Spinal cord (tissue), 9 donors: ENCODE measurements at regions not wholly inside any gene's neighbourhood (a gene's known extent, or its start where the extent isn't known, plus 50 kb on each side); places are given as distances from the start of the nearest gene placed in this dataset.

Experiments used
- DNase-seq, 6 donors: peaks; one replicate each; pipeline versions ENCODE4 v3.0.0 to v3.0.0-alpha.2; 2013 to 2015; ENCODE audit warnings: low spot score in 6 of 6, low read depth in 4 of 6
- H3K27ac ChIP-seq: one replicate; pipeline ENCODE4 v1.5.1; 2013; ENCODE audit warnings: low read depth, low read length, control low read depth
- H3K27me3 ChIP-seq: one replicate; pipeline ENCODE4 v1.6.1; 2013; ENCODE audit warnings: low read length; ENCODE audit not compliant: control insufficient read depth, insufficient read depth
- H3K36me3 ChIP-seq: one replicate; pipeline ENCODE4 v1.6.1; 2013; ENCODE audit warnings: low read length; ENCODE audit not compliant: control insufficient read depth, insufficient read depth
- H3K4me1 ChIP-seq: one replicate; pipeline ENCODE4 v1.6.1; 2013; ENCODE audit warnings: low read length; ENCODE audit not compliant: control insufficient read depth, insufficient read depth
- H3K4me3 ChIP-seq: one replicate; pipeline ENCODE4 v1.5.1; 2013; ENCODE audit warnings: low read depth, low read length, control low read depth
- H3K9me3 ChIP-seq: one replicate; pipeline ENCODE4 v1.6.1; 2013; ENCODE audit warnings: low read length; ENCODE audit not compliant: control insufficient read depth, insufficient read depth
- WGBS: methylation state at CpG from one replicate; pipeline ENCODE4 v1.1.5; 2013; ENCODE audit warnings: missing lambda C conversion rate; ENCODE audit not compliant: insufficient coverage; 5-methylcytosine and 5-hydroxymethylcytosine counted together
- donor health status: healthy.

DNA sequence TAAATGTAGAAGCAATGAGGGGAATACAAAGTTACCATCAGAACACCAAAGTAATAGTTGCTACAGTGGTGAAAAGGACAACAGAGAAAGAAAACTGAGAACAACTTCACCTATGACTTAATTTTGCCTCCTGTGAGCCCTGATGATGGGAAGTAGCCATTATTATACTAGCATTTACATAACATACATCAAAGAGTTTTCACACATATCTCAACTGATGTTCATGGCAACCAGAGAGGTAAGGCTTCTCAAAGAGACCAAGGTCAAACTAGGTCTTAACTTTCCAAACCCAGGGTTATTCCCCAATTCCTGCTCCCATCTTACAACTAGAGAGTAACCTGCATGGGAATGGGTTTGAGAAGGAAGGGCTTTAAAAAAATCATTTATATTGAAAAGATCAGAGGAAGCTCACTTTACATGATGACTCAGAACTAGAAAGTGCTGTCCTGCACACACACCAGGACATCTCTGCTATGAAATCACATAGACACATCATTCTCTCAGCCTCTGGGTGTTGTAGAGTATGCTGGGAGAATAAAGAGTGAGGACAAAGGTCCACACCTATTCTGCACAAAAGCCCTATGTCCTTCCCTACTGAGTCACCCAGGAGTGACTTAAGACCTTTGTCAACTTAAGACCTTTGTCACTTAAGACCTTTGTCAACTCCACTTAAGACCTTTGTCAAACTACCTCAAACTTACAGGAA, 179.7 kb downstream of the TNFSF18 start:
- Histone ChIP-seq H3K4me1 (no peaks in the 10 kb centered on the region), H3K36me3 (no peaks in the 10 kb centered on the region), H3K4me3 (no peak overlapping the region), H3K27ac (no peak overlapping the region), H3K27me3 (no peaks in the 10 kb centered on the region), H3K9me3 (no peaks in the 10 kb centered on the region)
- DNase-seq = no peak

DNA sequence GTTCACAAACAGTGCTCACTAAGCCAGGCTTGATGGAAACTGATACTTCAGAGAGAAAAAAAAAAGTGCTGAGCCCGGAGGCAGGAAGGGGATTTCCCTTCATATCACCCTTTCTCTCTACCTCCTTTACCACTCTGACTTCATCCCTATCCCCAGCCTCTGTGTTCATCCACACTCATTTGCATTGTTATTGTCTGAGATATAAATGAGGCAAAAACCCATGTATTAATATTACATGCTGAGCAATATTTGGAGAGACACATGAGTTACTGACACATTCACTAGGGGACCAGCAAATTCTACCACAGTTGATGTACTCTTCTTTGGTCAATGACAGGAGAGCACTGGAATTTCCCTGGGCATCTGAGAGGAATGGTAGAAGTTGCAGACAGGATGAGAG, 175.8 kb downstream of the TNFSF18 start:
- no peak for DNase-seq
- H3K9me3 ChIP-seq = peaks cover 1% of the 10 kb centered on the region
- no peaks in the 10 kb centered on the region for H3K36me3 ChIP-seq
- no CpG with 5 or more reads among the region's 1 CpG for WGBS
- H3K4me3 ChIP-seq = no peak overlapping the region
- no peak overlapping the region for H3K27ac ChIP-seq
- H3K4me1 ChIP-seq = no peaks in the 10 kb centered on the region
- H3K27me3 ChIP-seq = no peaks in the 10 kb centered on the region

DNA sequence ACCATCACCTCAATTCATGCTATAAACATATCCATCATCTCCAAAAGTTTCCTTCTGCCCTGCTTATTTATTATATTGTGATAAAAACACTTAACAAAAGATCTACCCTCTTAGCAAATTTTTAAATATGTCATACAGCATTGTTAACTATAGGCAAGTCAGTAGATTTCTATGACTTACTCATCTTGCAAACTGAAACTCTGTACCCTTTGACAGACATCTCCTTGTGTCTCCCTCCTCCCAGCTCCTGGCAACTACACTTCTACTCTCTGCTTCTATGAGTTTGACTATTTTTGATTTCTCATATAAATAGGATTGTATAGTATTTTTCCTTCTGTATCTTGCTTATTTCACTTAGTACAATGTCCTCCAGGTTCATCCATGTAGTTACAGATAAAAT, 174.8 kb downstream of the TNFSF18 start:
- DNase-seq = no peak
- Histone ChIP-seq H3K36me3 (no peaks in the 10 kb centered on the region), H3K9me3 (peaks cover 1% of the 10 kb centered on the region), H3K4me3 (no peak overlapping the region), H3K27ac (no peak overlapping the region), H3K4me1 (no peaks in the 10 kb centered on the region), H3K27me3 (no peaks in the 10 kb centered on the region)

DNA sequence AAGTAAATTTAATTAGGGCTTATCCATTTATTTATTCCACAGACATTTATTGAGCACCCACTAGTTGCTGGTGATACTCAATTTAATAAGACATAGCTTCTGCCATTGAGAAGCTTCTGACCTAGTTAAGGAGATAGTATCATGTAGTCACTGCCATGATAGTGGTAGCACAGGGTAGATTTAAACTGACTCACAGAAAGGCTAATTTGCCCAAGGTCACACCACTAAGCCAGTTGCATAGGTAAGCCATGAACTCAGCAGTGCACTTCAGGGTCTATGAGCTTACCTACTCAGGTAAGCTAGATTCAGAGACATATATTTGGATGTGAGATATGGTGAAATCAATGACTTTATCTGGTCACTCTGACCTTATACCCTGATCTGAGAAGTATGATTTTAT, 168.4 kb downstream of the TNFSF18 start:
- DNase-seq = no peak
- Histone ChIP-seq H3K4me1 (no peaks in the 10 kb centered on the region), H3K4me3 (no peak overlapping the region)

DNA sequence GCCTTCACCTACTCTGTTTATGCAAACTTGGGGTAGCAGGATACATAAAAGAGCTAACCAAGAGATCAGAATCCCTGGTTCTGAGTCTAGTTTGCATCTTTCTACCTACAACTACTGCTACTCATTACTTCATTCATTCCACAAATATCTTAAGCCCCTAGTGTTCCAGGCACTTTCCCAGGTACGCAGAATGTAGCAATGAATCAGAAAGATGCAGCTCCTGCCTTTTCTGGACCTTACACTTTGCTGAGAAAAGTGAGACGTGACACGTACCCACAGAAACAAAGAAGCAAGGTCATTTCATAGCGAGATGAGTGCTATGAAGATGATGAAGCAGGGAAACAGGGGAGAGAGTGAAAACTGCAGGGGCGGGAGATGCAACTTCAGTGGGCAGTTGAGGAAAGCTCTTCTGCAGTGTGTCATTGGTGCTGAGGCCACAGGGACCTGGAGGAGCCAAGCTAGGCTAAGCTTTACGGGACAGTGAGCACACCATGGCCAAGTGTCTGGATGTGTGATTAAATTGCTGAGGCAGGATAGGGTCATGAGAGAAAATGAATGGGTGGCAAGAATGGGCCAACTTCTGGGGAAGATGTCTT, 167.9 kb downstream of the TNFSF18 start:
- H3K9me3 ChIP-seq = no peaks in the 10 kb centered on the region
- no peak overlapping the region for H3K27ac ChIP-seq
- no peak overlapping the region for H3K4me3 ChIP-seq
- H3K27me3 ChIP-seq = no peaks in the 10 kb centered on the region
- no peaks in the 10 kb centered on the region for H3K4me1 ChIP-seq
- DNase-seq = no peak
- 95% methylated on average over 6 of the region's 6 CpGs for WGBS
- H3K36me3 ChIP-seq = no peaks in the 10 kb centered on the region

More for the DNA sequence above, 168.4 kb downstream of the TNFSF18 start:
- Histone ChIP-seq H3K27ac (no peak overlapping the region), H3K9me3 (no peaks in the 10 kb centered on the region), H3K27me3 (no peaks in the 10 kb centered on the region), H3K36me3 (no peaks in the 10 kb centered on the region)

DNA sequence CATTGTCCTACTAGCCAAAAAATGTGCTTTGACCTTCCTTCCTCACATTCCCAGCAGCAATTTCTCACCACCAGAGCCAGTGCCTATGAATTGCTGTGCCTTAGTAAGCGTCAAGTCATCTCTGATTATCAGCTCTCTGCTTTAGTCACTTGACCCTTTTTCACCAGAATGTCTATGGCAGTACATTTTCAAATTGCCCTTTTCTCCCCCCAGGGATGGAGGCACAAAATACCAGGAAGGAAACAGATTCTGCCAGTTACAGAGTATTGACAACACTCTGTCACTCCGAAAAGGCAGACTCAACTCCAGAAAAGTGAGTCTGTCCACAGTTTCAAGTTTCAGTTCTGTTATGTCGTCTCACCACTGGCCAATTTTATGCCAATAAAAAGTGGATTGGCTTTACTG, 167.4 kb downstream of the TNFSF18 start:
- Histone ChIP-seq H3K4me1 (no peaks in the 10 kb centered on the region), H3K27ac (no peak overlapping the region), H3K36me3 (no peaks in the 10 kb centered on the region), H3K4me3 (no peak overlapping the region), H3K27me3 (no peaks in the 10 kb centered on the region), H3K9me3 (no peaks in the 10 kb centered on the region)
- DNase-seq = no peak
- 100% methylated on average over 1 of the region's 3 CpGs for WGBS

DNA sequence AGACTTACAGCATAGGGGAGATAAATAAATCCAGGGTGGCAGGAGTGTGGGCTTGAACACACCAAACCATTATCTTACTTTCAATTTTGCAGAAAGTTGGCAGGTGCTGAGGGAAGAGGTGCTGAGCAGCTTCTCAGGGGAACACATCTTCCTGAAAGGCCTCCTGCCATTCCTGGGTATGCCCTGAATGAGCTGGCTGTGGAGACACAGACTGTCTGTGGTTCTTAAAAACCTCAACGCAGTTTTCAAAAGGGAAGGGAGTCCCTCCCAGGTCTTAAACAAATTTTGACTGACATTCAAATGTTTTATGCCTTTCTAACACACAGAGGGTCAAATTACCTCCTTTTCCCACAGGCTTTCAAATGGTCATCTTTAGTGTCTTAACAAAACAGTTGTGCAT, 166.9 kb downstream of the TNFSF18 start:
- no peaks in the 10 kb centered on the region for H3K4me1 ChIP-seq
- H3K36me3 ChIP-seq = no peaks in the 10 kb centered on the region
- 50% methylated on average over 1 of the region's 1 CpG for WGBS
- H3K27me3 ChIP-seq = no peaks in the 10 kb centered on the region
- no peak overlapping the region for H3K4me3 ChIP-seq
- no peak overlapping the region for H3K27ac ChIP-seq
- DNase-seq = no peak
- no peaks in the 10 kb centered on the region for H3K9me3 ChIP-seq

DNA sequence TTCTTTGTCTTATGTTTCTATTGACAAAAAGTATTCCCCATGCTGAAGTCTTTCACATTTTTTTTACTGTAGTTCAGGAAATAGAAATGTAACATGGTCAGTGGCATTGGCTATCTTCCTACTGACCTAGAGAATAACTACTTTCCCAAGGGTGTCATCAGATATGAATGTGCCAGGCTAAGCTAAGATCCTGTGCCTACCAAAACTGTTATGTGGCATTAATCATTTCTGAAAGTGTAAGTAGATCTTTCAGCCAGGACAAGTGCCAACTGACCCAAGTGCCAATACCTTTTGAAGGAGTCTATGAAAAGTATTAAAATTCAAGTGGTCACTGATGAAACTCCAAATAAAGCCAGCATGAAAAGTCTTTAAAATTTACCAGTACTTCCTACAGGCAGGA, 165.3 kb downstream of the TNFSF18 start:
- H3K4me3 ChIP-seq = no peak overlapping the region
- H3K36me3 ChIP-seq = no peaks in the 10 kb centered on the region
- H3K27me3 ChIP-seq = no peaks in the 10 kb centered on the region
- DNase-seq = peak in 1 of 6 donors; percentile 2
- no peaks in the 10 kb centered on the region for H3K9me3 ChIP-seq
- H3K4me1 ChIP-seq = no peaks in the 10 kb centered on the region
- H3K27ac ChIP-seq = no peak overlapping the region

DNA sequence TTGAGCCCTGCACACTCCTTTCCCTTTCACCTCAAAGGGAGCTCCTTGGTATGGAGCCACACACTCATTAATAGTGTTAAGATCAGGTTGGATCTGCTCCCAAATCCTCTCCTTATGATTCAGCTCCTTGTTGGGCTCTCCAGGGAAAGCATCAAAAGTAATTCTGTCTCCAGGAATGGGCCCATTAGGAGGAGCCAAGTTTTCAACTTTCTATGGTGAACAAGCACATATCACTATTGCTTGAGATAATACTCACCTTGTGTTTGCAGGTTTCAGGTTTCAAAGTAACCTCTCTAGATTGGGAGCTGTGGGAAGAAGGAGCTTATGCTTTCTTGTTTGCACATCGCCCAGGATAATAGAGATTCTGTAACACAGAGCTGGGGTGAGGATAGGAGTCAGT, 164.8 kb downstream of the TNFSF18 start:
- Histone ChIP-seq H3K36me3 (no peaks in the 10 kb centered on the region), H3K27ac (no peak overlapping the region), H3K4me3 (no peak overlapping the region), H3K27me3 (no peaks in the 10 kb centered on the region), H3K9me3 (no peaks in the 10 kb centered on the region), H3K4me1 (no peaks in the 10 kb centered on the region)
- WGBS = no CpG with 5 or more reads among the region's 1 CpG
- peak in 1 of 6 donors; percentile 56 for DNase-seq

DNA sequence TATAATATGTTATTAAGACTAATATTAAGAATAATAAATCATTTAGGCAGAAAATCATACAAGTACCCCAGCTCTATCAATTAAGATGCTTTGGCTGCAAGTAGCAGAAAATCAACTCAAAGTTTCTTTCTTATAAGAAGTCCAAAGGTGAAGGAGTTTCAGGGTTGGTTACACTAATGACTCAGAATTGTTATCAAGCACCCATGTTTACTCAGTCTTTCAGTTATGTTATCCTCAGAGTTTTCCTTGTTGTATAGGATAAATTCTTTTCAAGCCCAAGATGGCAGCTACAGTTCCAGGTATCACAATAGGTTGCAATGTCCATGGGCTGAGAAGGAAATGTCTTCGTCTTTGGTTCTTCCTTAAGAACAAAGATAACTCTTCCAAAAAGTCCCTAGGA, 163.6 kb downstream of the TNFSF18 start:
- no CpG with 5 or more reads among the region's 1 CpG for WGBS
- DNase-seq = no peak
- Histone ChIP-seq H3K27me3 (no peaks in the 10 kb centered on the region), H3K9me3 (no peaks in the 10 kb centered on the region), H3K4me1 (no peaks in the 10 kb centered on the region), H3K4me3 (no peak overlapping the region), H3K36me3 (no peaks in the 10 kb centered on the region), H3K27ac (no peak overlapping the region)
